GM21528 (cell line): ENCODE measurements at regions not wholly inside any gene's neighbourhood (a gene's known extent, or its start where the extent isn't known, plus 50 kb on each side); places are given as distances from the start of the nearest gene placed in this dataset.

Experiments
- ATAC-seq: cut with Tn5 transposase; IDR thresholded peaks from one replicate; pipeline ENCODE4 v1.9.1; 2021; ENCODE audit warnings: mild to moderate bottlenecking, moderate library complexity; ENCODE audit not compliant: unreplicated experiment, low FRiP score

DNA sequence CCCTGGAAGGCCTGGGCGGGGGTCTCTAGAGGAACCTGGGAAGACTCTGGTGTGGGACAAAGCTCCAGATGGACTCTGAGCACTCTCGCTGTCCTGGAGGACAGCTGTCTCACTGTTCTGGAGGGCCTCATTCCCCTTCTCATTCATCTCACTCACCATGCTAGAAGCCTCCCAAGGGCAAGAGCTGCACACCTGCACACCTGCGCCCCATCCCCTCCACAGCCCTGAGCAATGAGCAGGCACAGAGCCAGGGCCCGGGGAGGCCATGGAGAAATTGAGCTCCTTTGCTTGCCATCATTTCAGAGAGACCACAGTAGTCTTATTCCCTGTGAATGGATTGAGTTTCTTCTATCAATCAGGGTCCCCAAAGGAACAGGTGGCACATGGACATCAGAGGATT lies 1168.5 kb downstream of the UQCRFS1 start:
- no peak for ATAC-seq

DNA sequence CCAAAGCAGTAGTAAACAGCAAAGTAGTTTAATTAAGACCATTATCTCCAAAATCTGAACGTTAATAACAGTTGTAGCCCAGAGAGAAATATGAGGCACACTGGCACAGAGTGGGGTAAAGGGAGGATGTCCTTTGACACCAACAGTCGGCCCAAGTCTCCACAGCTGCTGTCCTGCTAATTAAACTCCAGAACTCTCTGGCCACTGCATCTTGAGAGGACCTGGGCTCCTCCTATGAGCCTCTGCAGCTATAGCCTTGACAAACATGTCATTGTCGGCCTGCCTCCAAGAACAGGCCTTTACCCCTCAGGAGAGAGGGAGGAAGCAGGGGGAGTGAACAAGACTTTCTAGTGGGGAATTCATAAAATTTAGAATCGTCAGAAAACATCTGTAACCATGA lies 1170.4 kb downstream of the UQCRFS1 start:
- ATAC-seq, result no peak

DNA sequence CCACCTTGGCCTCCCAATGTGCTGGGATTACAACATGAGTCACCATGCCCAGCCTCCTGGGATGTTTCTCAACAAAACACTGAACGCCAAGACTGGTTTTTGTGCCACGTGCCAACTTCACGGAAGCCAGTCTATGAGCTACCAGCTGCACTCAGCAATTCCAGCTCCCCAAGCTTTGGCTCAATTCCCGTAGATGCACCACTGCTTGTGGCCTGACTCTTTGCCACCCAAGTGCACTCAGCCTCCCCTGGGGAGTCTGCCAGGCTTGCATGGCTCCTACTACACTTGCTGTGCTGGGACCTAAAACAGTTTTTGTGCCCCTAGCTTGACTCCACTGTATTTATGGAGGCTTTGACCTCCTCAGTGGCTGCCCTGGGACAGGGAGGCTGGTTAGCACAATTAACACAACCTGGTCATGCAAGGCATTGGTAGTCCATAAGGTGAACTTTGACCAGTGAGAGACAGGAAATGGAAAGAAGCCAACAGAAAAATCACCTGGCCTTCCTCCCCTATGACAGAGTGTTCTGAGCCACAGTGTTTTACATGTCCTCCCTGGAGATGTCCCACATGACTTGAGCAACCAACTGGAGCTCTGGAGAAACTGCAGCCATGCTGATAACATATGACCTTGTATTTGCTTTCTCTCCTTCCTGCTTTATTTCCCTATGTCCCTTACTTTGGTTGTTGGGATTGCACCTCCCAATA lies 1173.1 kb downstream of the UQCRFS1 start:
- no peak for ATAC-seq

DNA sequence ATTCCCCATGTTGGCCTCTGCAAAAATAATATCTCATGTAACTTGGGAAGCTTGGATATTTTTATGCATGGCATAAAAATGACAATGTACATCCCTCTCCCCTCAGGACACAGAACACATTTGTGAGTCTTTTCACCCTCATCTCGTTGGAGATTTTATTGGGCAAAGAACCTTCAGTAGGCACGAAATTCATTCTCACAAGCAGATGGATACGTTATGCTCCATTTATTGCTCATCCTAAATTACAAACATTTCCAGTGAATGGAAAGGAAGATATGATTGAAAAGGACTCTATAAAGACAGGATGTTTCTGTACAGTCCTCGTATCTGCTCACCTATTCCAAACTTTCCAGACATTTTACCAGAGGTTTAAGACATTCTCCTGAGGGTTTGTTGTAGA lies 1175.8 kb downstream of the UQCRFS1 start:
- no peak for ATAC-seq

GRCh38 chr19:28036486-28036885 lies 1176.5 kb downstream of the UQCRFS1 start:
- ATAC-seq, result no peak

GRCh38 chr19:28034936-28035335 lies 1178.0 kb downstream of the UQCRFS1 start:
- ATAC-seq, result no peak

DNA sequence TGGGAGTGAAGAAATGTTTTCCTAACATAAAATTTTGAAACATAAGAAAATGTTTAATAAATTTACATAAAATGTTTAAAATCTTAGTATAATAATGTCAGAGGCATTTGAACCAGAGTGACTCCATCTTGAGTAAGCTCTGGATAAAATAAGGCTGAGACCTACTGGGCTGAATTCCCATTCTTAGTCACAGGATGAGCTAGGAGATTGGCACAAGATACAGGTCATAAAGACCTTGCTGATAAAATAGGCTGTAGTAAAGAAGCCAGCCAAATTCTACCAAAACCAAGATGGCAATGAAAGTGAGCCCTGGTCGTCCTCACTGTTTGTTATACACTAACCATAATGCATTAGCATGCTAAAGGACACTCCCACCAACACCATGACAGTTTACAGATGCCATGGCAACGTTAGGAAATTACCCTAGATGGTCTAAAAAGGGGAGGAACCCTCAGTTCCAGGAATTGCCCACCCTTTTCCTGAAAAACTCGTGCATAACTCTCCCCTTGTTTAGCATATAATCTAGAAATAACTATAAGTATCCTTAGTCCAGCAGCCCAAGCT lies 1184.0 kb downstream of the UQCRFS1 start:
- ATAC-seq, result no peak

DNA sequence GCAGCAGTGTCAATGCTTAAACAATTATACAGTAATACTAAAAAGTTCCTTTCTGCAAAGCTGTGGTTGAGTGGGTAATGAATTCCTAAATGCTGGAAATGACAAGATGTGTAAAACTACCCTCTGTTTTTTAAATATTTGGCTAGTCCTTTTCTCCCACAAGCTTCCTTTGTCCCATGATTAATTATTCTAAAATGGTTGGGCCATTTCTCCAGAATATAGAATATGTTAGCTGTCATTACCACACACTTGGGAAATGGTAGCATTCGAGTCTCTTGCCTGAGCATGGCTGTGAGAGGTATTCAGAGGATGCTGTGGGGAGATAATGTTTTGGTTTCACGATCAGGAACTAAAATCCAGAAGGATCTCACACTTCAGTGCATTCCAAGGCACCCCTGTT lies 1185.8 kb downstream of the UQCRFS1 start:
- no peak for ATAC-seq

DNA sequence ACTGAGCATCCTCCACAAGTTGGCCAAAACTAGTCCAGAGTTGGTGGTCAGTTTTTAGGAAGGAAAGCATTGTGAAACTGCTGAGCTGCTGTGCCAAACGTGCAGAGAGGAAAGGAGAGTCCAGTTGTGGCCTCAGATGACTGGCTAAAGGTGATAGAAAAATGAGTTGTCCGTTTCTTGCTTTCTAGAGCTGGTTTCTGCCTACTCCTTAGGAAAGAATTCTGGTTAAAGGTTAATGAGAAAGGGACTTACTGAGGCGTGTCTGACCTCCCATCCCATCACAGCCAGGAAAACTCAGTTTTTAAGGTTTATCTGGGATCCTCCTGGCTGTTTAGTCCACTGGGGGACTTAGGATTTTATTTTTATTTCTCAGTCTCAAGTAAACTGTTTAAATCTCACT lies 1186.3 kb downstream of the UQCRFS1 start:
- ATAC-seq, result no peak

GRCh38 chr19:28024920-28025319 lies 1188.0 kb downstream of the UQCRFS1 start:
- no peak for ATAC-seq

DNA sequence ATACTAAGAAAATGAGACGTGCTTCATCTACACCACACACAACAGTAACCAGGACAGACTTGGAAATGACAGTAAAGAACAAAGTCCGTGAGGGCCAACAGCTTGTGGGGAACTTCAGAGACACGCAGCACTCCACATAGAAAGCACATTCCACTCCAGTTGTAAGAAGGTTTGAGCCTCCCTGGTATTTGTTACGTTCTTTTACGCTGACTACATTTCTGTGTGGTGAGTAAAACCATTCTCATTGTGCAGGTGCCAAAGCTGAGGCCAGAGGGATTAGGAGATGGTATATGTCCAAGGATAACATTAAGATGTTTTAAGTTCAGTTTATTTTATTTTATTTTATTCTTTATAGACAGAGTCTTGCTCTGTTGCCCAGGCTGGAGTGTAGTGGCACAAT lies 1189.9 kb downstream of the UQCRFS1 start:
- ATAC-seq, result no peak

- ATAC-seq, result no peak
Observed at GRCh38 chr19:28022506-28022905, 1190.4 kb downstream of the UQCRFS1 start.

DNA sequence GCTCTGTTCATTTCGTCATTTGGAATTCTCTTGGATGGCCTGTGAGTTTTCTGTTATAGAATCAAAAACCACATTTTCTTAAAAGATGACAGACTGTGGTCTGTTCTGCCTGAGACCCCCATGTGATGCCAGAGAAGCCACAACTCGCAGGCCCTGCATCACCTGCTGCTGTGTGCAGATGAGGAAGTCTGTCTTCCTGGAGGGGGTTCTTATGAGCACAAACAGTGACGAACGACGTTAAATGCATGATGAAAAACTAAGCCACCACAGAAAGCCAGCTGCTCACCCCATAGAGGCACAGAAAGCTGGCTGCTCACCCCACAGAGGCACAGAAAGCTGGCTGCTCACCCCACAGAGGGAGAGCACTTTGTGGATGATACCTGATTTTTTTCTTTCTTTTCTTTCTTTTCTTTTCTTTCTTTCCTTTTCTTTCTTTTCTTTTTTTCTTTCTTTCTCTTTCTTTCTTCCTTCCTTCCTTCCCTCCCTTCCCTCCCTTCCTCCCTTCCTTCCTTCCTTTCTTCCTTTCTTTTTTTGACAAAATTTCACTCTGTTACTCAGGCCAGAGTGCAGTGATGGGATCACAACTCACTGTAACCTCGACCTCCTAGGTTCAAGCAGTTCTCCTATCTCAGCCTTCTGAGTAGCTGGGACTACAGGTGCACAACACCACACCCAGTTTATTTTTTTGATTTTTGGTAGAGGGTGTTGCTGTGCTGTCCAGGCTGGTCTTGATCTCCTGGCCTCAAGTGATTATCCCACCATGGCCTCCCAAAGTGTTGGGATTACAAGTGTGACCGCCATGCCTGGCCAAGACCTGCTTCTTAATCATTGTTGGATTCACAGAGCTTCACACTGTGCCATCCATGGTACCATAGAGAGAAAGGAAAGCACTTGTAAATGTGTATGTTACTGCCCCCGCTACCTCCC lies 1191.4 kb downstream of the UQCRFS1 start:
- ATAC-seq, result no peak

- no peak for ATAC-seq
Observed at GRCh38 chr19:28020619-28021258, 1192.2 kb downstream of the UQCRFS1 start.

- no peak for ATAC-seq
Observed at GRCh38 chr19:28019901-28020300, 1193.0 kb downstream of the UQCRFS1 start.

DNA sequence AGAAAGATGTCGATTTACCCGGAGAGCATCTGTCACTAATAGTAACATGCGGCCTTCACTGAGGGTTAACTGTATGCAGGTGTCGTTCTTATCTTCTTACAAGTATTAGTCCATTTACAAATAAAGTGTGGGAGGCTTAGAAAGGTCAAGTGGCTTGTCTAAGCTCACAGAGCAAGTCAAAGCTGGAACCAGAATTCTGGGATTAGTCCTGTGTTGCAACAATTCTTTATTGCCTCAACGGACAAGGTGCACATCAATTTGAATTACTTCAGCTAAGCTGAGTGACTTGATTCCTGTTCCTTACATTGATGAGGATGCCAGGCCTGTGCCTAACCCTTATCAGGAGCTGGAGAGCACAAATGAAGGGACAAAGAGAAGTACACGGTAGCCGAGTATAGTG lies 1193.6 kb downstream of the UQCRFS1 start:
- ATAC-seq, result no peak

GRCh38 chr19:28018499-28018898 lies 1194.5 kb downstream of the UQCRFS1 start:
- no peak for ATAC-seq

DNA sequence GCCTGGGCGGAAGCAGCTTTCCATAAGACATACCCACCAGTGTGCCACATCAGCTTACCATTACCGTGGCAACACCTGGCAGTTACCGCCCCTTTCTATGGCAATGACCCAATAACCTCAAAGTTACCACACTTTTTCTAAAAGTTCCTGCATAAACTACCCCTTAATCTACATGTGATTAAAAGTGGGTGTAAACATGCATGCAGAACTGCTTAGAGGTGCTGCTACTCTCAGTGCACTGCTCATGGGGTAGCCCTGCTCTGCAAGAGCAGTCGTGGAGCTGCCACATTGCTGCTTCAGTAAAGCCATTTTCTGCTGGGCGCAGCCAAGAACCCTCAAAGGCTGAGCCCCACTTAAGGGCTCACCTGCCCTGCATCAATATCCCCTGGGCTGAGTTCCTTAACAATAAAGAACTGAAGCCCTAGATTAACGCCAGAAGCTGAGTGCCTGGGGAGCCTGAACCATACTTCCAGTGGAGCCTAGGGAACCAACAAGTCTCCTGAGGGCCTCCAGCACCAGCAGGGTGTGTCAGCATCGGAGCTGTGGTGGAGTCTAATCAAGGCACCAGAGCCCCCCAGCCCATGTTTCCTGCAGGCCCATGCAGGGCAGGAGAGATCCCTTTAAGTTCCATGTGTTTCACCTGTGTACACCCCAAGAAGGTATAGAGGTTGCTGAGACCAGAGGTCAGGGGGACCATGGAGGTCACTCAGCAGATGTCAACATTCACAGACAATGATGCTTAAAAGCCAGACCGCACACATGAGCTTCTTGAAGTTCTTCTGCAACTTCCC lies 1198.1 kb downstream of the UQCRFS1 start:
- no peak for ATAC-seq

DNA sequence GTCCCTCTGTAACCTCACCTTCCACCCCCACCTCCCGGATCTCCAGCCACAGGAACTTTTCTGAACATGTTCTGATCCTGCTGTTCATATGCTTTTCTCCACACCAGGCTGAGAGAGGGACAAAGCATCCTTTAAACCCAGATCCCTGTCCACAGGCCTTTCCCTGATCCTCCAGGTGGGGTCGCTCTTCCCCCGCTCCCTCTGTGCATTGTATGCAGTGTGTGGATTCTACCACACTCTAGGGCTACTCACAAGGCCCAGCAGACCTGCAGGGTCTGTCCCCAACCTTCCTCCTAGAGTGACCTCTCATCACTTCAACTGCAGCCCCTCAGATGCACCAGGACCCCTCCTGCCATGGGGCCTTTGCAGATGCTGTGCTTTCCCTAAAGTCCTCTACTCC lies 1200.6 kb downstream of the UQCRFS1 start:
- ATAC-seq, result no peak

DNA sequence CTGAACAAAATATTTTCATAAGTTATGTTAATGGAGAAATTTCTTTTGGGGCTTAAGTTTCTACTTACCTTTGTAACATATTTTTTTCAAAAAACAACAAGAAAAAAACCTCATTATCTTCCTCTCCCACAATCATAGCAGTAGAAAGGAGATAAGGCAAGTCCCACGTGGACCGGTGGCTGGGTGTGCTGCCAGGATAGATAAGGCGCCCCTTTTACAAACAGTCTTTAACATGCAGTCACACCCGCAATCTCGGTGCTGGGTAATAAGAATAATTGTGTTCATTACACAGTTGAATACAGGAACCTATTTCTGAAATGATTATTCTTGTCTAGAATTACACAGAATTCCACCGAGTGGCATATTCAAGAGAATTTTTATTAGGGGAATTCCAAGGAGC lies 1202.3 kb downstream of the UQCRFS1 start:
- ATAC-seq, result no peak
